Esophagus (tissue), 2 donors: ENCODE measurements at regions not wholly inside any gene's neighbourhood (a gene's known extent, or its start where the extent isn't known, plus 50 kb on each side); places are given as distances from the start of the nearest gene placed in this dataset.

Source experiments
- H3K27ac ChIP-seq, 2 donors: one replicate each; pipeline ENCODE4 v1.5.1; 2013; ENCODE audit warnings: low read depth in 2 of 2, mild to moderate bottlenecking in 2 of 2, inconsistent platforms in 1 of 2, low read length in 1 of 2, moderate library complexity in 1 of 2
- H3K27me3 ChIP-seq, 2 donors: one replicate each; pipeline ENCODE4 v1.6.1; 2013; ENCODE audit warnings: low read length in 2 of 2, control low read depth in 1 of 2, mild to moderate bottlenecking in 1 of 2; ENCODE audit not compliant: insufficient read depth in 2 of 2, control insufficient read depth in 1 of 2
- H3K36me3 ChIP-seq, 2 donors: one replicate each; pipeline ENCODE4 v1.6.1; 2013; ENCODE audit warnings: low read length in 1 of 2; ENCODE audit not compliant: control insufficient read depth in 2 of 2, insufficient read depth in 2 of 2
- H3K4me1 ChIP-seq, 2 donors: one replicate each; pipeline ENCODE4 v1.6.1; 2013; ENCODE audit warnings: low read length in 1 of 2; ENCODE audit not compliant: control insufficient read depth in 2 of 2, insufficient read depth in 2 of 2
- H3K4me3 ChIP-seq, 2 donors: one replicate each; pipeline ENCODE4 v1.5.1; 2013; ENCODE audit warnings: low read length in 2 of 2, mild to moderate bottlenecking in 2 of 2, low read depth in 1 of 2, moderate library complexity in 1 of 2
- H3K9me3 ChIP-seq, 2 donors: one replicate each; pipeline ENCODE4 v1.6.1; 2013; ENCODE audit warnings: mild to moderate bottlenecking in 2 of 2, low read depth in 1 of 2, low read length in 1 of 2, moderate library complexity in 1 of 2; ENCODE audit not compliant: control insufficient read depth in 2 of 2, insufficient read depth in 1 of 2
- WGBS, 2 donors: extraction: QIAGEN DNeasy Blood & Tissue Kit; methylation state at CpG; one replicate each; pipeline ENCODE4 v1.1.7; 2013; 5-methylcytosine and 5-hydroxymethylcytosine counted together
- donor health status: healthy with polysubstance abuse.
- donor health status: Bipolar disorder and iron deficiency.

- peak overlapping the region; percentile 83 to 92 for H3K27ac ChIP-seq
- H3K4me3 ChIP-seq = no peak overlapping the region
- peaks cover 0 to 3% of the 10 kb centered on the region in 2 donors for H3K4me1 ChIP-seq
- H3K27me3 ChIP-seq = no peaks in the 10 kb centered on the region
- WGBS, 2 donors = 60% methylated on average over 3 of the region's 3 CpGs
- no peaks in the 10 kb centered on the region for H3K36me3 ChIP-seq
- no peaks in the 10 kb centered on the region for H3K9me3 ChIP-seq
Measured at GRCh38 chr5:96093340-96093739, 131.7 kb upstream of the ELL2 start.

GRCh38 chr5:96091874-96092273 lies 130.2 kb upstream of the ELL2 start:
- H3K27ac ChIP-seq = peak overlapping the region in 1 of 2 donors; percentile 15
- 94 to 95% methylated on average over 1 of the region's 1 CpG for WGBS, 2 donors
- no peaks in the 10 kb centered on the region for H3K36me3 ChIP-seq
- peaks cover 0 to 3% of the 10 kb centered on the region in 2 donors for H3K4me1 ChIP-seq
- H3K27me3 ChIP-seq = no peaks in the 10 kb centered on the region
- H3K4me3 ChIP-seq = no peak overlapping the region
- no peaks in the 10 kb centered on the region for H3K9me3 ChIP-seq

- no peak overlapping the region for H3K4me3 ChIP-seq
- no peak overlapping the region for H3K27ac ChIP-seq
- no peaks in the 10 kb centered on the region for H3K36me3 ChIP-seq
- no peaks in the 10 kb centered on the region for H3K27me3 ChIP-seq
- WGBS, 2 donors = 92 to 93% methylated on average over 1 of the region's 1 CpG
- peaks cover 0 to 3% of the 10 kb centered on the region in 2 donors for H3K4me1 ChIP-seq
- no peaks in the 10 kb centered on the region for H3K9me3 ChIP-seq
Measured at GRCh38 chr5:96090215-96090614, 128.6 kb upstream of the ELL2 start.

GRCh38 chr5:96088706-96089498 lies 127.3 kb upstream of the ELL2 start:
- H3K27ac ChIP-seq = no peak overlapping the region
- H3K36me3 ChIP-seq = no peaks in the 10 kb centered on the region
- H3K27me3 ChIP-seq = no peaks in the 10 kb centered on the region
- H3K9me3 ChIP-seq = no peaks in the 10 kb centered on the region
- WGBS, 2 donors = 69 to 72% methylated on average over 4 of the region's 4 CpGs
- no peak overlapping the region for H3K4me3 ChIP-seq
- no peaks in the 10 kb centered on the region for H3K4me1 ChIP-seq

GRCh38 chr5:96087939-96088338 lies 126.3 kb upstream of the ELL2 start:
- Histone ChIP-seq H3K4me3 (no peak overlapping the region), H3K27ac (peak overlapping the region in 1 of 2 donors; percentile 33), H3K36me3 (no peaks in the 10 kb centered on the region), H3K27me3 (no peaks in the 10 kb centered on the region), H3K9me3 (no peaks in the 10 kb centered on the region), H3K4me1 (no peaks in the 10 kb centered on the region)
- WGBS, 2 donors = 37 to 45% methylated on average over 3 of the region's 3 CpGs

GRCh38 chr5:96084874-96085506 lies 123.3 kb upstream of the ELL2 start:
- Histone ChIP-seq H3K27me3 (no peaks in the 10 kb centered on the region), H3K4me3 (no peak overlapping the region), H3K27ac (peak overlapping the region in 1 of 2 donors; percentile 31), H3K9me3 (no peaks in the 10 kb centered on the region), H3K4me1 (peaks cover 0 to 4% of the 10 kb centered on the region in 2 donors), H3K36me3 (no peaks in the 10 kb centered on the region)
- 45 to 61% methylated on average over 2 of the region's 2 CpGs for WGBS, 2 donors

GRCh38 chr5:96083361-96083881 lies 121.8 kb upstream of the ELL2 start:
- no peaks in the 10 kb centered on the region for H3K9me3 ChIP-seq
- no peaks in the 10 kb centered on the region for H3K27me3 ChIP-seq
- no peak overlapping the region for H3K27ac ChIP-seq
- no peak overlapping the region for H3K4me3 ChIP-seq
- WGBS, 2 donors = 54 to 57% methylated on average over 4 of the region's 4 CpGs
- H3K4me1 ChIP-seq = peaks cover 0 to 4% of the 10 kb centered on the region in 2 donors
- H3K36me3 ChIP-seq = no peaks in the 10 kb centered on the region

GRCh38 chr5:96081276-96081858 lies 119.7 kb upstream of the ELL2 start:
- 78 to 79% methylated on average over 2 of the region's 2 CpGs for WGBS, 2 donors
- Histone ChIP-seq H3K4me3 (no peak overlapping the region), H3K27me3 (no peaks in the 10 kb centered on the region), H3K36me3 (no peaks in the 10 kb centered on the region), H3K9me3 (no peaks in the 10 kb centered on the region), H3K4me1 (peaks cover 0 to 4% of the 10 kb centered on the region in 2 donors), H3K27ac (peak overlapping the region in 1 of 2 donors; percentile 33)

GRCh38 chr5:96080557-96080956 lies 118.9 kb upstream of the ELL2 start:
- no peak overlapping the region for H3K4me3 ChIP-seq

More at GRCh38 chr5:96080557-96080956, 118.9 kb upstream of the ELL2 start:
- H3K27me3 ChIP-seq = no peaks in the 10 kb centered on the region
- no peak overlapping the region for H3K27ac ChIP-seq
- H3K36me3 ChIP-seq = no peaks in the 10 kb centered on the region
- H3K9me3 ChIP-seq = no peaks in the 10 kb centered on the region
- peaks cover 0 to 4% of the 10 kb centered on the region in 2 donors for H3K4me1 ChIP-seq
